Astrocyte (in vitro differentiated cells and primary cell): ENCODE measurements at regions not wholly inside any gene's neighbourhood (a gene's known extent, or its start where the extent isn't known, plus 50 kb on each side); places are given as distances from the start of the nearest gene placed in this dataset.

Experiments used
- DNase-seq: peaks from one replicate; pipeline ENCODE4 v3.0.0-alpha.2; 2010; ENCODE audit warnings: low read depth
- FAIRE-seq: peaks from 2 replicates; lab custom pipeline; 2011; peaks lifted over from hg19 to GRCh38; lab: Jason Lieb, UNC
- H2AFZ ChIP-seq: 2 replicates; pipeline ENCODE4 v1.6.0; 2012; ENCODE audit warnings: low read depth, low read length, inconsistent platforms
- H3K27ac ChIP-seq: 2 replicates; pipeline ENCODE4 v1.5.1; 2011; ENCODE audit warnings: low read depth, low read length, inconsistent platforms
- H3K27me3 ChIP-seq: 2 replicates; pipeline ENCODE4 v1.6.0; 2011; ENCODE audit warnings: low read length, inconsistent platforms; ENCODE audit not compliant: insufficient read depth
- H3K36me3 ChIP-seq: 2 replicates; pipeline ENCODE4 v1.5.1; 2011; ENCODE audit warnings: low read length, inconsistent platforms; ENCODE audit not compliant: insufficient read depth
- H3K4me1 ChIP-seq: 2 replicates; pipeline ENCODE4 v1.5.1; 2011; ENCODE audit warnings: low read length, inconsistent platforms; ENCODE audit not compliant: insufficient read depth
- H3K4me2 ChIP-seq: 2 replicates; pipeline ENCODE4 v1.6.0; 2012; ENCODE audit warnings: low read length, inconsistent platforms
- H3K4me3 ChIP-seq: 2 replicates; pipeline ENCODE4 v1.5.1; 2011; ENCODE audit warnings: low read depth, mild to moderate bottlenecking, low read length, inconsistent platforms; ENCODE audit not compliant: insufficient read depth
- H3K79me2 ChIP-seq: 2 replicates; pipeline ENCODE4 v1.6.0; 2012; ENCODE audit warnings: mild to moderate bottlenecking, low read length, inconsistent platforms; ENCODE audit not compliant: insufficient read depth
- H3K9ac ChIP-seq: 2 replicates; pipeline ENCODE4 v1.6.0; 2012; ENCODE audit warnings: mild to moderate bottlenecking, low read length, inconsistent platforms
- H3K9me3 ChIP-seq: 2 replicates; pipeline ENCODE4 v1.5.1; 2012; ENCODE audit warnings: low read depth, mild to moderate bottlenecking, low read length, inconsistent platforms; ENCODE audit not compliant: insufficient read depth
- H4K20me1 ChIP-seq: 2 replicates; pipeline ENCODE4 v1.6.0; 2012; ENCODE audit warnings: low read length, inconsistent platforms; ENCODE audit not compliant: insufficient read depth
- H3K27ac Mint-ChIP-seq: one replicate; pipeline ENCODE4 v1.8.0; 2021; ENCODE audit warnings: mild to moderate bottlenecking, mixed read lengths; ENCODE audit not compliant: unreplicated experiment
- H3K27me3 Mint-ChIP-seq: one replicate; pipeline ENCODE4 v1.8.0; 2021; ENCODE audit warnings: low read depth, mixed read lengths; ENCODE audit not compliant: unreplicated experiment
- H3K36me3 Mint-ChIP-seq: one replicate; pipeline ENCODE4 v1.8.0; 2021; ENCODE audit warnings: low read depth, mixed read lengths; ENCODE audit not compliant: unreplicated experiment
- H3K4me1 Mint-ChIP-seq: one replicate; pipeline ENCODE4 v1.8.0; 2021; ENCODE audit warnings: low read depth, mixed read lengths; ENCODE audit not compliant: unreplicated experiment
- H3K4me3 Mint-ChIP-seq: one replicate; pipeline ENCODE4 v1.8.0; 2021; ENCODE audit warnings: mild to moderate bottlenecking, moderate library complexity, mixed read lengths; ENCODE audit not compliant: unreplicated experiment
- H3K9me3 Mint-ChIP-seq: one replicate; pipeline ENCODE4 v1.8.0; 2021; ENCODE audit warnings: mild to moderate bottlenecking, mixed read lengths; ENCODE audit not compliant: unreplicated experiment
- CTCF ChIP-seq: IDR thresholded peaks from 2 replicates; pipeline ENCODE4 v1.5.1; 2011; ENCODE audit warnings: low read depth, mild to moderate bottlenecking, inconsistent platforms, low read length, moderate library complexity; ENCODE audit not compliant: insufficient read depth
- EZH2 ChIP-seq: IDR thresholded peaks from 2 replicates; pipeline ENCODE4 v1.6.1; 2012; ENCODE audit warnings: mild to moderate bottlenecking, low read length, inconsistent platforms; ENCODE audit not compliant: insufficient read depth

DNA sequence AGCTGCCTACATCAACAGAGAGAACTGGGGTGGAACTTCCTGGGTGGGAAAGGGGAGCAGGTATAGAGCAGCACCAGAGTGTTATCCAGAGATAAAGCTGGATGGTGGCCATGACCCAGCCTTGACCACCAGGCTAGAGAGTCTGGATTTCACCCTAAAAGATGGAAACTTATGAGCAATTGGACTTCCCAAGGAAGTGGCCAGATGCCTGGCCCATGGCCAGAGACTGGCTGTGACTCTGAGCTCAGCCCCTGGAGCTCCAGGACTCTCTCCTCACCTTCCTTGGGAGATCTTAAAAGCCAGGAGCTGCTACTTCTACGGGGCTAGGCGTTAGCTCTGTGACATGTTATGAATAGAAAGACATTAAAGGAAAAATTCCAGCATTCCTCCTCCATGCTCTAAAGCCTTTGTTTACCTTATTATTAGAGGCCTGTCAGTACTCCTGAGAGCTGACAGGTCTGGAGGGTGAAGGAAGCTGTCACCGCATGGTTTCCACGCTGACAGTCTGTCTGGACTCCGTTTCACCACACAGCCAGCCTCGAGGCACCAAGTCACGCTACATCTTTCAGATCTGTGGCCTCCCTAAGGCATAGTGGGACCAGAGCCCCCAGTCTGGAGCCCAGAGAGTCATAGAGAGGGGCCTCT, 260.0 kb upstream of the SIX2 start:
- peaks cover 4% of the 10 kb centered on the region for H3K4me1 Mint-ChIP-seq
- no peak overlapping the region for H3K27ac Mint-ChIP-seq
- TF ChIP-seq EZH2 (no peak), CTCF (no peak)
- Histone ChIP-seq H3K79me2 (no peaks in the 10 kb centered on the region), H2AFZ (no peak overlapping the region), H3K9ac (no peak overlapping the region), H3K4me2 (no peak overlapping the region), H3K4me1 (no peaks in the 10 kb centered on the region), H3K4me3 (no peak overlapping the region), H3K27ac (no peak overlapping the region), H3K36me3 (no peaks in the 10 kb centered on the region), H3K9me3 (no peaks in the 10 kb centered on the region), H4K20me1 (no peaks in the 10 kb centered on the region), H3K27me3 (no peaks in the 10 kb centered on the region)
- peaks cover 4% of the 10 kb centered on the region for H3K36me3 Mint-ChIP-seq
- FAIRE-seq: no peak
- peaks cover 8% of the 10 kb centered on the region for H3K9me3 Mint-ChIP-seq
- no peak for DNase-seq
- H3K27me3 Mint-ChIP-seq: peaks cover 4% of the 10 kb centered on the region
- H3K4me3 Mint-ChIP-seq: no peak overlapping the region

DNA sequence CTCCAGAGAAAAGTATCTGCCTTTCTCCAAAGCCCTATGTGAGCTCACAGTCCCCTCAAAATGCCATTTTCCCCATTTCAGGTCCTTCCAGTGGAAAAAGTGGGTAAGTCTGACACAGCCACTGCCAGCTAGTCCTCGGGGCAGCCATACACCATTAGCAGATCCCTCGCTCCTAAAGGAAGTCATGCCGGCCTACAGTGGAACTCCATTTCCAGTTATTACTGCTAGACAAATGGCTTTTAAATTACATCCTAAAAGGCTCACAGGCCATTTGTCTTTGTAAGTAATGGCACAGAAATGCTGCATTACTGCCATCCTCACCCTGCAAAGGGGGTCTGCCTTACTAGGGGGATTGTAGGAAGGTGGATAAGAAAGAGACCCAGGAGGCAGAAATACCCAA, 259.4 kb upstream of the SIX2 start:
- H3K27me3 Mint-ChIP-seq: peaks cover 4% of the 10 kb centered on the region
- no peak for FAIRE-seq

More for the DNA sequence above, 259.4 kb upstream of the SIX2 start:
- Histone ChIP-seq H3K9ac (no peak overlapping the region), H3K27ac (no peak overlapping the region), H2AFZ (no peak overlapping the region), H4K20me1 (no peaks in the 10 kb centered on the region), H3K4me2 (no peak overlapping the region), H3K79me2 (no peaks in the 10 kb centered on the region), H3K27me3 (no peaks in the 10 kb centered on the region), H3K36me3 (no peaks in the 10 kb centered on the region), H3K4me1 (no peaks in the 10 kb centered on the region), H3K9me3 (no peaks in the 10 kb centered on the region), H3K4me3 (no peak overlapping the region)
- TF ChIP-seq CTCF (no peak), EZH2 (no peak)
- Mint-ChIP-seq H3K4me3 (no peak overlapping the region), H3K4me1 (peaks cover 4% of the 10 kb centered on the region), H3K36me3 (peaks cover 4% of the 10 kb centered on the region), H3K9me3 (peaks cover 9% of the 10 kb centered on the region), H3K27ac (no peak overlapping the region)
- DNase-seq: no peak
